ENCODE measurements at regions not wholly inside any gene's neighbourhood (a gene's known extent, or its start where the extent isn't known, plus 50 kb on each side); places are given as distances from the start of the nearest gene placed in this dataset.

DNA sequence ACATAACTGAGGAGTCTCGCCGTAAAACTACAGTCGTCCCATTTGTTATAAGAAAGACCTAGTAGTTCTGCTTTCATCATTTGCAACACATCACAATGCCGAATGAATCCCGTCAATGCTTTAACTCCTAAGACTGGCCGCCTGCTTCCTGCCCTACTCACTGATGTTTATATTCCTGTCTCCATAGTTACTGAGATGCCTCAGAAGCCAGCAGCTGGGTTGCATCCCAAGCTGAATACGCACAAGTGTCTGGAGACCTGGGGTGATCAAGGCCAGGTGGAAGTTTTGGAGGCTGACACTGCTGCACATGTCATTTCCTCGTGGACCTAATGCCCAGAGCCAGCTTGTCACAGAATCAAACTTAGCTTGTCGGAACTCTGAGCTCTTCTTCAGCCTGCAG, 95.2 kb upstream of the UBE2E1 start:
- whole genome bisulfite sequencing (ENCODE audit: insufficient coverage) = 92% methylated on average over 7 of the region's 9 CpGs
- no peak overlapping the region for H3K4me3 ChIP-seq (ENCODE audit: control insufficient read depth in 1 of 2, extremely low read depth in 1 of 2, low read length in 1 of 2)
- H3K4me1 ChIP-seq (ENCODE audit: control insufficient read depth in 1 of 2, extremely low read depth in 1 of 2, insufficient read depth in 2 of 2, low read length in 2 of 2) = no peaks in the 10 kb centered on the region
- no peaks in the 10 kb centered on the region for H3K9me3 ChIP-seq
- no peak for DNase-seq
- ATAC-seq (replicated peaks in 1 of 4) = no peak
- no peak overlapping the region for H3K27ac ChIP-seq (ENCODE audit: low read length)
- no peaks in the 10 kb centered on the region for H3K36me3 ChIP-seq (ENCODE audit: control insufficient read depth in 2 of 2, extremely low read depth in 1 of 2, insufficient read depth in 1 of 2, low read length in 1 of 2)
- H3K27me3 Mint-ChIP-seq = peaks cover 0 to 4% of the 10 kb centered on the region in 2 donors
- no peaks in the 10 kb centered on the region for H3K4me1 Mint-ChIP-seq
- ChIA-PET POLR2A (interaction anchor here in 1 of 2 donors (0.5 kb wide), 1 partner anchor 525 kb away, joined by 6 read pairs; no protein-coding TSS in a partner anchor), CTCF (interaction anchor here in 1 of 2 donors (0.6 kb wide), 1 partner anchor 154 kb away, joined by 5 read pairs; no protein-coding TSS in a partner anchor)
- no peaks in the 10 kb centered on the region for H3K36me3 Mint-ChIP-seq
- no peak overlapping the region for H3K4me3 Mint-ChIP-seq
- H3K27ac Mint-ChIP-seq = no peak overlapping the region
- H3K9me3 Mint-ChIP-seq = no peaks in the 10 kb centered on the region
- peaks cover 0 to 7% of the 10 kb centered on the region in 2 experiments for H3K27me3 ChIP-seq (replicated peaks in 1 of 2; ENCODE audit: control insufficient read depth in 2 of 2, extremely low read depth in 1 of 2, insufficient read depth in 2 of 2, low read length in 1 of 2)

DNA sequence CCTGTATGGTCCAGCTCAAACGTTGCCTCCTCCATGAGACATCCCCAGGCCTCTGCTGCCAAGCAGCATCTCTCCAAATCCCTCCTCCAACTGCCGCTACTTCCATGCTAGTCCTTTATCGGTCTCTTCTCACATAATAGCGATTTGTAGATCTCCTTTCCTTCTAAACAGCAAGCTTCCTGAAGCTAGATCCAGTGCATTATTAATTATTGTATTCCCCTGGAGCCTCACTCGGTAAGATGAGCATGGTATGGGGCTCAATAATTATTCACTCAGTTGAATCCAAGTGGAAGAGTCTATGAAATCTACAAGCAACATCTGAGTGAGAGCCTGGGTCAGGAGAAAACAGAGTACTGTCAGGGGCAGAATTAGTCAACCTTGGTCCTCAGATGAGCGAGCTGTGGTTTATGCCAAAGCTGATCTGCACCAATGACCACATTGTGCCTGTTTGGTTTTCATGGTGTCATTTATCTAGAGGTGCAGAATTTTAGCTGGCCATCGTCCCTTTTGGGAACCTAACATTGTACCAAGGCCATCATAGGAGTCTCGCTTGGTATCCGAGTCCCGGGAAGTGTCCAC, 93.8 kb upstream of the UBE2E1 start:
- no peaks in the 10 kb centered on the region for H3K36me3 ChIP-seq (ENCODE audit: control insufficient read depth in 2 of 2, extremely low read depth in 1 of 2, insufficient read depth in 1 of 2, low read length in 1 of 2)
- Mint-ChIP-seq H3K27ac (no peak overlapping the region), H3K4me3 (no peak overlapping the region), H3K36me3 (no peaks in the 10 kb centered on the region), H3K9me3 (peaks cover 3 to 5% (median 4%) of the 10 kb centered on the region in 3 donors), H3K4me1 (no peaks in the 10 kb centered on the region), H3K27me3 (peaks cover 0 to 2% of the 10 kb centered on the region in 2 donors)
- no peak overlapping the region for H3K27ac ChIP-seq (ENCODE audit: low read length)
- H3K27me3 ChIP-seq (replicated peaks in 1 of 2; ENCODE audit: control insufficient read depth in 2 of 2, extremely low read depth in 1 of 2, insufficient read depth in 2 of 2, low read length in 1 of 2) = peaks cover 0 to 7% of the 10 kb centered on the region in 2 experiments
- ATAC-seq (replicated peaks in 1 of 4) = no peak
- no peaks in the 10 kb centered on the region for H3K4me1 ChIP-seq (ENCODE audit: control insufficient read depth in 1 of 2, extremely low read depth in 1 of 2, insufficient read depth in 2 of 2, low read length in 2 of 2)
- H3K4me3 ChIP-seq (ENCODE audit: control insufficient read depth in 1 of 2, extremely low read depth in 1 of 2, low read length in 1 of 2) = no peak overlapping the region
- ChIA-PET CTCF (no interaction called here), POLR2A (no interaction called here)
- no peak for DNase-seq
- no peaks in the 10 kb centered on the region for H3K9me3 ChIP-seq
- WGBS (ENCODE audit: insufficient coverage) = 67% methylated on average over 2 of the region's 10 CpGs

DNA sequence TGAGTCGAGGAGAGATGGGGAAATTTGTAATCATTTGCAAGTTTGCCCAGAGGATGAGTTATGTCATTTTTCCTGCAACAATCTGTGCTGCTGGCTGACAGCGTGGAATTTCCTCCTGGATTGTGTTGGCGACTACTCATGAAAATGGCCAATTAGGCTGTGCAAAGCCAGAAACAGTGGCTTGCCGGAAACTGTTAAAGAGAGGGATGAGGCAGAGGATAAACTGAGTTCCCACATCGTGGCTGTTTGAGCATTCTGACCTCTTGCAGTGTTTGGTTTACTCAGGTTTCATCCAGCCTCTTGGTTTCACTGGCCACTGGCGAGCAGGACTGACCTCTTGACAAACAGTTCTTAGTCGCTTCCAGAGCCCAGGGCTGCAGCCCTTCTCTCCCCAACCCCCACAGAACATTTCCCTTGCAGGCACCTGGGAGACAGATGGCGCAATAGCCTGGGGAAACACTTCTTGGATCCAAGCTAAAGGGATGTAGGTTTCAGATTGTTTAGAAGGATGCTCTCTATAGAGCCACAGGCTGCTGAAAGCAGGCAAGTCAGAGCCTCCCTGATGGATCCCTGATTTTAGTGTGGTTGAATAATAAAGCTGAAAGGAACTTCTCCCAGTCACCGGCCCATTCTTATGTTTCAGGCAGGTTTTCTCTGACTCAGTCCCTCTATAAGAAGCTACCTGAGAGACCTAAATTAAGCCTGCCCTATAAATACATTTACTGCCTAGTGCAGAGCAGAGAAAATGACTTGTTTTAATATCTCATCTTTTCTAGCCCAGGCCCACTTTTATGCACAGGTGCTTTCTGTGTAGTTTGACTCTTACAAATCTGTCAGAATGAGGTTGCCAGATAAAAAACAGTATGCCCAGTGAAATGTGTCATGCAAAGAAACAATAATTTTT, 92.8 kb upstream of the UBE2E1 start:
- ChIA-PET CTCF (no interaction called here), POLR2A (no interaction called here)
- H3K4me1 Mint-ChIP-seq = no peaks in the 10 kb centered on the region
- peaks cover 0 to 7% of the 10 kb centered on the region in 2 experiments for H3K27me3 ChIP-seq (replicated peaks in 1 of 2; ENCODE audit: control insufficient read depth in 2 of 2, extremely low read depth in 1 of 2, insufficient read depth in 2 of 2, low read length in 1 of 2)
- H3K27ac ChIP-seq (ENCODE audit: low read length) = no peak overlapping the region
- H3K36me3 Mint-ChIP-seq = no peaks in the 10 kb centered on the region
- WGBS (ENCODE audit: insufficient coverage) = 75% methylated on average over 1 of the region's 9 CpGs
- no peaks in the 10 kb centered on the region for H3K4me1 ChIP-seq (ENCODE audit: control insufficient read depth in 1 of 2, extremely low read depth in 1 of 2, insufficient read depth in 2 of 2, low read length in 2 of 2)
- no peaks in the 10 kb centered on the region for H3K9me3 ChIP-seq
- peaks cover 3 to 5% (median 4%) of the 10 kb centered on the region in 3 donors for H3K9me3 Mint-ChIP-seq
- H3K4me3 ChIP-seq (ENCODE audit: control insufficient read depth in 1 of 2, extremely low read depth in 1 of 2, low read length in 1 of 2) = no peak overlapping the region
- ATAC-seq (replicated peaks in 1 of 4) = no peak
- DNase-seq = no peak
- peaks cover 0 to 2% of the 10 kb centered on the region in 2 donors for H3K27me3 Mint-ChIP-seq
- H3K4me3 Mint-ChIP-seq = no peak overlapping the region
- no peak overlapping the region for H3K27ac Mint-ChIP-seq
- no peaks in the 10 kb centered on the region for H3K36me3 ChIP-seq (ENCODE audit: control insufficient read depth in 2 of 2, extremely low read depth in 1 of 2, insufficient read depth in 1 of 2, low read length in 1 of 2)

- H3K27ac ChIP-seq (ENCODE audit: low read length) = no peak overlapping the region
- ChIA-PET CTCF (no interaction called here), POLR2A (no interaction called here)
- Mint-ChIP-seq H3K27ac (no peak overlapping the region), H3K9me3 (peaks cover 3 to 5% (median 4%) of the 10 kb centered on the region in 3 donors), H3K27me3 (peaks cover 0 to 2% of the 10 kb centered on the region in 2 donors), H3K4me1 (no peaks in the 10 kb centered on the region), H3K36me3 (no peaks in the 10 kb centered on the region), H3K4me3 (no peak overlapping the region)
- no peak for DNase-seq
- no peak overlapping the region for H3K4me3 ChIP-seq (ENCODE audit: control insufficient read depth in 1 of 2, extremely low read depth in 1 of 2, low read length in 1 of 2)
- H3K9me3 ChIP-seq = no peaks in the 10 kb centered on the region
- no peaks in the 10 kb centered on the region for H3K4me1 ChIP-seq (ENCODE audit: control insufficient read depth in 1 of 2, extremely low read depth in 1 of 2, insufficient read depth in 2 of 2, low read length in 2 of 2)
- ATAC-seq (replicated peaks in 1 of 4) = no peak
- no CpG with 5 or more reads among the region's 4 CpGs for WGBS (ENCODE audit: insufficient coverage)
- no peaks in the 10 kb centered on the region for H3K36me3 ChIP-seq (ENCODE audit: control insufficient read depth in 2 of 2, extremely low read depth in 1 of 2, insufficient read depth in 1 of 2, low read length in 1 of 2)
- H3K27me3 ChIP-seq (replicated peaks in 1 of 2; ENCODE audit: control insufficient read depth in 2 of 2, extremely low read depth in 1 of 2, insufficient read depth in 2 of 2, low read length in 1 of 2) = peaks cover 0 to 7% of the 10 kb centered on the region in 2 experiments
Observed at GRCh38 chr3:23713641-23714040, 92.1 kb upstream of the UBE2E1 start.

GRCh38 chr3:23720059-23720458, 85.7 kb upstream of the UBE2E1 start:
- no peak overlapping the region for H3K4me3 ChIP-seq (ENCODE audit: control insufficient read depth in 1 of 2, extremely low read depth in 1 of 2, low read length in 1 of 2)
- H3K4me1 ChIP-seq (ENCODE audit: control insufficient read depth in 1 of 2, extremely low read depth in 1 of 2, insufficient read depth in 2 of 2, low read length in 2 of 2) = no peaks in the 10 kb centered on the region
- H3K27ac ChIP-seq (ENCODE audit: low read length) = no peak overlapping the region
- ChIA-PET POLR2A (no interaction called here), CTCF (no interaction called here)
- H3K27me3 ChIP-seq (replicated peaks in 1 of 2; ENCODE audit: control insufficient read depth in 2 of 2, extremely low read depth in 1 of 2, insufficient read depth in 2 of 2, low read length in 1 of 2) = no peaks in the 10 kb centered on the region
- no peaks in the 10 kb centered on the region for H3K36me3 Mint-ChIP-seq
- WGBS (ENCODE audit: insufficient coverage) = no CpG with 5 or more reads among the region's 2 CpGs
- peaks cover 3 to 5% (median 4%) of the 10 kb centered on the region in 3 donors for H3K9me3 Mint-ChIP-seq
- ATAC-seq (replicated peaks in 1 of 4) = no peak
- no peaks in the 10 kb centered on the region for H3K36me3 ChIP-seq (ENCODE audit: control insufficient read depth in 2 of 2, extremely low read depth in 1 of 2, insufficient read depth in 1 of 2, low read length in 1 of 2)
- no peaks in the 10 kb centered on the region for H3K9me3 ChIP-seq
- no peak for DNase-seq
- H3K4me1 Mint-ChIP-seq = no peaks in the 10 kb centered on the region
- H3K4me3 Mint-ChIP-seq = no peak overlapping the region
- H3K27me3 Mint-ChIP-seq = no peaks in the 10 kb centered on the region
- H3K27ac Mint-ChIP-seq = no peak overlapping the region

DNA sequence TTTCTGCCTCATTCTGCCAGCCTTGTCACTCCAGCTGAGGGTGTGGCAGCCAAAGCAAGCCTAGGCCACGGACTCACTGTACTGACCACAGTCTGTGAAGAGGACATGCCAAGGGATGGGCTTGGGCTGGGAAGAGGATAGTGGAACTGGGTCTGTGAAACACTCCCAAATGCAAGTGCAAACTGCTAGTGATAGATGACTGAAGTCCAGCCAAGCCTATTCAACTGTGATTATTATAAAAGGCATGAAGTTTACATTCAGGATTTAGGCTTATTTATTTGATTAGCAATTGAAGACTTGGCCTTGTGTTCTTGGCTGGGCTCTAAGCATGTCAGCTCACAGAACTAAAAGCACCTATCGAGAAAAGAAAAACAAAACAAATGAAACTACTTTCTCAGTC, 84.9 kb upstream of the UBE2E1 start:
- H3K9me3 ChIP-seq = no peaks in the 10 kb centered on the region
- Mint-ChIP-seq H3K27ac (no peak overlapping the region), H3K4me1 (no peaks in the 10 kb centered on the region), H3K27me3 (no peaks in the 10 kb centered on the region), H3K9me3 (peaks cover 3 to 5% (median 4%) of the 10 kb centered on the region in 3 donors), H3K4me3 (no peak overlapping the region), H3K36me3 (no peaks in the 10 kb centered on the region)
- POLR2A ChIA-PET = no interaction called here
- DNase-seq = no peak
- no peaks in the 10 kb centered on the region for H3K4me1 ChIP-seq (ENCODE audit: control insufficient read depth in 1 of 2, extremely low read depth in 1 of 2, insufficient read depth in 2 of 2, low read length in 2 of 2)
- CTCF ChIA-PET = no interaction called here
- no peak for ATAC-seq (replicated peaks in 1 of 4)
- H3K27me3 ChIP-seq (replicated peaks in 1 of 2; ENCODE audit: control insufficient read depth in 2 of 2, extremely low read depth in 1 of 2, insufficient read depth in 2 of 2, low read length in 1 of 2) = no peaks in the 10 kb centered on the region
- H3K27ac ChIP-seq (ENCODE audit: low read length) = no peak overlapping the region
- H3K4me3 ChIP-seq (ENCODE audit: control insufficient read depth in 1 of 2, extremely low read depth in 1 of 2, low read length in 1 of 2) = no peak overlapping the region
- no CpG with 5 or more reads among the region's 2 CpGs for WGBS (ENCODE audit: insufficient coverage)
- no peaks in the 10 kb centered on the region for H3K36me3 ChIP-seq (ENCODE audit: control insufficient read depth in 2 of 2, extremely low read depth in 1 of 2, insufficient read depth in 1 of 2, low read length in 1 of 2)
